ENCODE measurements at regions not wholly inside any gene's neighbourhood (a gene's known extent, or its start where the extent isn't known, plus 50 kb on each side); places are given as distances from the start of the nearest gene placed in this dataset.

DNA sequence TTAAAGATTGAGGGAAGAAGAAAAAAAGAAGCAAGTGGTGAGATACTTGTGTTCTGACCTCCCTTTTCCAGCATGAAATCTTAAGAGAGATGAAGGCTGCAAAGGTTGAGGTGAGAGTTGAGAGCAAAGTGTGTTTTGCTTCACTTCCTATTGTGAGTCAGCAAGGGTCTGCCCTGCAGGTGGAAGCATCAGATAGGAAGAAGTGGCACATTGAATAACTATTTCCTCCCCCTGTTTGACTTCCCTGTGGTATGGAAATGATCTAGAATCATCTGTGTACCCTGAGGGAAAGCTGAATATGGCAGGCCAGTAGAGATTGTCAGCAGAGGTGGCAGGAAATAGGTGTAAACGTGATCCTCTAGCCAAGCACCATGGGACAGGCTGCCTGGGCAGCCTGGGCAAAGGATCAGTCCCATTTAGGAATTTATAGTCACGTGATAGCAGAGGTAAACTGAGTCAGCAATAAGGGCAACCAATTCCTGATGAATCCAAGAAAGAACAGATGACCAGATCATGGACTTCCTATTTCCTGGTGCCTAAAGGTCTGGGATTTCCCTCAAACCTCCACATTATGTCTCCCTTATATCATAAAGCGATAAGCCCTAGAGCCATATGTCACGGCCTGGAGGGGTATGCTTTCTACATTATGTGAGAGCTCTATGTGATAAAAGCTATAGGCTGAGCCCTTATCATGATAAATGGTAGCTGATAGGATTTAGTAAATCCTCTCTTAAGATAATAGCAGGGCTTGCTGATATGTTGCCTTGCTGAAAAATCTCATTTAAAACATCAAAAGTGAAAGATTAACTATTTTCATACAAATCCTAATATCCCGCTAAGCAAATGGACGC lies 287.0 kb downstream of the MDFIC start:
- TF ChIP-seq, protein P1, sequence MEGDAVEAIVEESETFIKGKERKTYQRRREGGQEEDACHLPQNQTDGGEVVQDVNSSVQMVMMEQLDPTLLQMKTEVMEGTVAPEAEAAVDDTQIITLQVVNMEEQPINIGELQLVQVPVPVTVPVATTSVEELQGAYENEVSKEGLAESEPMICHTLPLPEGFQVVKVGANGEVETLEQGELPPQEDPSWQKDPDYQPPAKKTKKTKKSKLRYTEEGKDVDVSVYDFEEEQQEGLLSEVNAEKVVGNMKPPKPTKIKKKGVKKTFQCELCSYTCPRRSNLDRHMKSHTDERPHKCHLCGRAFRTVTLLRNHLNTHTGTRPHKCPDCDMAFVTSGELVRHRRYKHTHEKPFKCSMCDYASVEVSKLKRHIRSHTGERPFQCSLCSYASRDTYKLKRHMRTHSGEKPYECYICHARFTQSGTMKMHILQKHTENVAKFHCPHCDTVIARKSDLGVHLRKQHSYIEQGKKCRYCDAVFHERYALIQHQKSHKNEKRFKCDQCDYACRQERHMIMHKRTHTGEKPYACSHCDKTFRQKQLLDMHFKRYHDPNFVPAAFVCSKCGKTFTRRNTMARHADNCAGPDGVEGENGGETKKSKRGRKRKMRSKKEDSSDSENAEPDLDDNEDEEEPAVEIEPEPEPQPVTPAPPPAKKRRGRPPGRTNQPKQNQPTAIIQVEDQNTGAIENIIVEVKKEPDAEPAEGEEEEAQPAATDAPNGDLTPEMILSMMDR (IDR thresholded peaks at IDR 0.05; ENCODE audit: poor library complexity, severe bottlenecking): no peak
- TF ChIP-seq SMC3 (conservative IDR thresholded peaks at IDR 0.05; ENCODE audit: poor library complexity): no peak

Data from neural cell (in vitro differentiated cells).